Spinal cord (tissue), 9 donors: ENCODE measurements at regions not wholly inside any gene's neighbourhood (a gene's known extent, or its start where the extent isn't known, plus 50 kb on each side); places are given as distances from the start of the nearest gene placed in this dataset.

Source experiments
- DNase-seq, 6 donors: peaks; one replicate each; pipeline versions ENCODE4 v3.0.0 to v3.0.0-alpha.2; 2013 to 2015; ENCODE audit warnings: low spot score in 6 of 6, low read depth in 4 of 6
- H3K27ac ChIP-seq: one replicate; pipeline ENCODE4 v1.5.1; 2013; ENCODE audit warnings: low read depth, low read length, control low read depth
- H3K27me3 ChIP-seq: one replicate; pipeline ENCODE4 v1.6.1; 2013; ENCODE audit warnings: low read length; ENCODE audit not compliant: control insufficient read depth, insufficient read depth
- H3K36me3 ChIP-seq: one replicate; pipeline ENCODE4 v1.6.1; 2013; ENCODE audit warnings: low read length; ENCODE audit not compliant: control insufficient read depth, insufficient read depth
- H3K4me1 ChIP-seq: one replicate; pipeline ENCODE4 v1.6.1; 2013; ENCODE audit warnings: low read length; ENCODE audit not compliant: control insufficient read depth, insufficient read depth
- H3K4me3 ChIP-seq: one replicate; pipeline ENCODE4 v1.5.1; 2013; ENCODE audit warnings: low read depth, low read length, control low read depth
- H3K9me3 ChIP-seq: one replicate; pipeline ENCODE4 v1.6.1; 2013; ENCODE audit warnings: low read length; ENCODE audit not compliant: control insufficient read depth, insufficient read depth
- WGBS: methylation state at CpG from one replicate; pipeline ENCODE4 v1.1.5; 2013; ENCODE audit warnings: missing lambda C conversion rate; ENCODE audit not compliant: insufficient coverage; 5-methylcytosine and 5-hydroxymethylcytosine counted together
- donor health status: healthy.

DNA sequence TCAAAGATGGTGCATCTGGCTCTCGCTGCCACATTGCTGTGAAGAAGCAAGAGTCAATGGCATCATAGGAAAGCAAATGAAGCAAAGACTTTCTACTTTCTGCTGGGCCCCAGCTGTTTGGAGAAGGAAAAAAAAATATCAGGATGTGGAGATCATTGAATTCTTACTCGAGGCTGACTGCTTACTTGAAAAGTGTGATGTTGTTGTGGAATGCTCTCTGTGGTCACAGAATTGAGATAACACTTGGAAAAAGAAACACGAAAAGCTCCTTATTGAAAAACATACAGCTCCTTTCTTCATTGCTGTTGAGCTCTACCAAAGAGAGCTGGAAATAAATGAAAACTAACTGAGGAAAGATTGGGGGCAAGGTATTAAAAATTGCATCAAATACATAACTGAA lies 157.4 kb upstream of the TBX20 start:
- H3K4me3 ChIP-seq: no peak overlapping the region
- DNase-seq: no peak
- H3K9me3 ChIP-seq: no peaks in the 10 kb centered on the region
- H3K36me3 ChIP-seq: no peaks in the 10 kb centered on the region
- 100% methylated on average over 1 of the region's 3 CpGs for WGBS
- no peaks in the 10 kb centered on the region for H3K27me3 ChIP-seq
- H3K4me1 ChIP-seq: no peaks in the 10 kb centered on the region
- no peak overlapping the region for H3K27ac ChIP-seq

- Histone ChIP-seq H3K27ac (no peak overlapping the region), H3K4me3 (no peak overlapping the region), H3K36me3 (no peaks in the 10 kb centered on the region), H3K9me3 (no peaks in the 10 kb centered on the region), H3K27me3 (no peaks in the 10 kb centered on the region), H3K4me1 (no peaks in the 10 kb centered on the region)
- 92% methylated on average over 3 of the region's 4 CpGs for WGBS
- DNase-seq: no peak
Observed at GRCh38 chr7:35405461-35405860, 151.6 kb upstream of the TBX20 start.

GRCh38 chr7:35401217-35401879 lies 147.4 kb upstream of the TBX20 start:
- no peaks in the 10 kb centered on the region for H3K4me1 ChIP-seq
- H3K27me3 ChIP-seq: no peaks in the 10 kb centered on the region
- no peak overlapping the region for H3K4me3 ChIP-seq
- H3K27ac ChIP-seq: no peak overlapping the region
- H3K9me3 ChIP-seq: no peaks in the 10 kb centered on the region
- no peaks in the 10 kb centered on the region for H3K36me3 ChIP-seq
- 90% methylated on average over 8 of the region's 8 CpGs for WGBS
- DNase-seq: no peak

DNA sequence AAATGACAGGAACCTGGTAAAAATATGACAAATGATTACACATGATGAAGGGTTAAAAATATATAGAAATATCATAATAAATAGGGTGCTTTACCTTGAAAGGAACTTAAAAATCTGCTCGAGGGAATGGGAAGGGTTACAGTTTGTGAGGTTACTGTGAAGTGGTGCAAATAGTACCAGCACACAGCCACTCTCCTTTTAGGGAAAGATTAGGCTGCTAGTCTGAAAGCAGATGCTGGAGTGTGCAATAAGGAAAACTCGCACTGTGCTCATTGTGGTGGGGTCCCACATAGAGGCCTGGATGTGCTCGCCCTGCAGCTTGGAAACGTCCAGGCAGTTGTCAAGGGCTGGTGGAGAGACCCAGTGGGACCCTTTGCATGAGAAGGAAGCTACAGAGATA lies 145.9 kb upstream of the TBX20 start:
- WGBS: 60% methylated on average over 1 of the region's 4 CpGs
- no peak for DNase-seq

GRCh38 chr7:35399216-35399615 lies 145.3 kb upstream of the TBX20 start:
- no peaks in the 10 kb centered on the region for H3K36me3 ChIP-seq
- no peaks in the 10 kb centered on the region for H3K9me3 ChIP-seq
- no peak overlapping the region for H3K4me3 ChIP-seq
- no peaks in the 10 kb centered on the region for H3K27me3 ChIP-seq
- DNase-seq: no peak
- H3K4me1 ChIP-seq: no peaks in the 10 kb centered on the region
- no peak overlapping the region for H3K27ac ChIP-seq

More for the DNA sequence above, 145.9 kb upstream of the TBX20 start:
- no peak overlapping the region for H3K27ac ChIP-seq
- no peaks in the 10 kb centered on the region for H3K9me3 ChIP-seq
- no peaks in the 10 kb centered on the region for H3K4me1 ChIP-seq
- H3K27me3 ChIP-seq: no peaks in the 10 kb centered on the region
- no peak overlapping the region for H3K4me3 ChIP-seq
- H3K36me3 ChIP-seq: no peaks in the 10 kb centered on the region

DNA sequence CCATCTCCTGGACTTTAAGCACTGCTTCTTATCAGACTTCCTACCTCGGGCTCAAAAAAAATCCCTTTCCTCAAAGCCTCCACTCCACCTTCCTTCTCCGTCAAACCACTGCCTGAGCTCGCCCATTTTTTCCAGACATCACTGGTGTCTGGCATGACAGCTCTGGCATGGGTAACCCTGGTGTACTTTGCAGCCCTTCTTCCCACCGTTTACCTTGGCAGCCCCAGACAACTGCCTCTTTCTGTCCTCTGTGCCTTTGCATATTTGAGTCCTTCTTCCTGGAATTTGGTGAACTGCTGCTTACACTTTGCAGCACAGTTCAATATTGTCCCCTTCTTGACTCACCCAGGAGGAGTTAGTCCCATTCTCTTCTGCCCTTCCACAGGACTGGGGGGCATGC lies 144.6 kb upstream of the TBX20 start:
- no peak for DNase-seq
- Histone ChIP-seq H3K27me3 (no peaks in the 10 kb centered on the region), H3K27ac (no peak overlapping the region), H3K4me1 (no peaks in the 10 kb centered on the region), H3K4me3 (no peak overlapping the region), H3K36me3 (no peaks in the 10 kb centered on the region), H3K9me3 (no peaks in the 10 kb centered on the region)
- 79% methylated on average over 4 of the region's 4 CpGs for WGBS

DNA sequence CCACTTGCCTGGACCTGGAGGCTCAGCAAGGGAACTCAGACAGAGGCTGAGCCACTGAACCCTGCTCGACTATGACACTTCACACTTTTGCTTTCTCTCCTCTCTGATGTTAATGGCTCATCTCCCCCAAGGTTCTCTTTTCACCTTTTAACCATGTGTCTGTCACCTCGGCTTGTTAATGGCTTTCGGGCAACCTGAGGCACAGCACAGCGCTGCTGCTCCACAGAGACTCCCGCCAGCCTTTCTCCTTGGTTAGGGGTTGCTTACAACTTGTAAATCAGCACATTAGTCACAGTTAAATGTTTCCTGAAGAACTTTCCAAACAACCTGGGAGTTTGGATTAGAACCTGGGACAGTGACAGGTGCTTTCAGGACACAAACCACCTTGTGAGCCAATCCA lies 136.2 kb upstream of the TBX20 start:
- 33% methylated on average over 1 of the region's 5 CpGs for WGBS
- no peaks in the 10 kb centered on the region for H3K9me3 ChIP-seq
- no peak for DNase-seq

DNA sequence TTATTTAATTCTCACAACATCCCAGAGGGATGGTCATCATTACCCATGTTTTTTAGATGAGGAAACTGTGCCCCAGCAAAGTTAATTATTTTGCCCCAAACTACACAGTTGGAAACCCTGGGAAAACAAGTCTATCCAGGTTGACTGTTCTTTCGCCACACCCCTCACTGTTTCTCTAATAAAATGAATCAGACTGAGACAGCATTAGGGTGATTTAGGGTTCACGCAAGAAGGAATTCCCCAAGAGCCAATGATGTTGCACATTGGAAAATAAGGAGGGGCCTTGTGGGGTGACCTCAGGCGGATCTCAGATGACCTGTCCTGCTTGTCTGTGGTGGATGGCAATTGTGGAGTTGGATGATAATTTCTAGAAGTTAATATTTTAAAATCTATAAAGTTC lies 135.7 kb upstream of the TBX20 start:
- H3K36me3 ChIP-seq: no peaks in the 10 kb centered on the region
- H3K4me1 ChIP-seq: no peaks in the 10 kb centered on the region
- no peak overlapping the region for H3K27ac ChIP-seq
- H3K4me3 ChIP-seq: no peak overlapping the region
- no peak for DNase-seq
- peaks cover 3% of the 10 kb centered on the region for H3K27me3 ChIP-seq
- 100% methylated on average over 1 of the region's 3 CpGs for WGBS
- no peaks in the 10 kb centered on the region for H3K9me3 ChIP-seq

More for the DNA sequence above, 136.2 kb upstream of the TBX20 start:
- Histone ChIP-seq H3K4me3 (no peak overlapping the region), H3K4me1 (no peaks in the 10 kb centered on the region), H3K27ac (no peak overlapping the region), H3K27me3 (peaks cover 3% of the 10 kb centered on the region), H3K36me3 (no peaks in the 10 kb centered on the region)

DNA sequence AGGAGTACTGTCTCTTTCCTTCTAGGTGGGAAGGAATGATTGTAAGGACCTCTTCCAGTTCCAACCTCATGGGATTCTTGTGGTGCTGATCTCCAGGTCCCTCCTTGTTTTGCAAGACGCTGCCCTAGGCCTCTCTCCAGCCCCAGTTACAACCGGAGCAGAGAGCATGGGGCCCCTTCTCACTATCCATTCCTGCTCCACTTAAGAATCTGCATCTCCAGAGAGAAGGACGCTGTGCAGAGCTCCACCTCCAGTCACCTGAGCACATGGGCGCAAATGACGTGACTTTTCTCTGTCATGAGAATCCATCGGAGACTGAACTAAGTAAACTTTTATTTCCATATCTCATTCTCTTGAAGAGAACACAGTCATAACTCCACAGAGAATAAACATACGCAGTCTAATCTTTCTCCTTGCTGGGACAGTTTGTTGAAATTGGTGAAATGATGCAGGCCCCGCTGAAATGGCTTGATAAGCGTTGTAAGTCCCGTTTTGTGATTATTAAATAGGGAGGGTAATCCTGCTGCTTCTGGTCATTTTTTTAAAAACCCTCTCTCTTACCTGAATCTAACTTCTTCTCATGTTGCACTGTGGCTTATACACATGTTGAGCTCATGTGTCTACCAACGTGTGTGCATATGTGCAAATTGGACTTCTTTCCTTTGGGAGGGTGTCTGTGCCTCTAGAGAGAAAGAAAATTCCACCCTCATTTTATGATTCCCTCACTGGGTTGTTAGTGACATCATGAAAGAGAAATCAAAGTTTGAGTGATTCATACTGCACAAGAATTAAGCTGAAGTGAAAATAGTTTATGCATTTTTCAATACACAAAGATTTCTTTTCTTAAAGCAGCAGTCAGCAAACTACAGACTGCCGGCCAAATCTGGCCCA lies 133.2 kb upstream of the TBX20 start:
- Histone ChIP-seq H3K9me3 (no peaks in the 10 kb centered on the region), H3K36me3 (no peaks in the 10 kb centered on the region), H3K27me3 (no peaks in the 10 kb centered on the region), H3K27ac (no peak overlapping the region), H3K4me1 (no peaks in the 10 kb centered on the region), H3K4me3 (no peak overlapping the region)
- DNase-seq: no peak
- WGBS: 88% methylated on average over 3 of the region's 12 CpGs
